Stomach (tissue), 4 donors: ENCODE measurements at regions not wholly inside any gene's neighbourhood (a gene's known extent, or its start where the extent isn't known, plus 50 kb on each side); places are given as distances from the start of the nearest gene placed in this dataset.

ENCODE experiments used
- POLR2AphosphoS5 ChIP-seq, 3 donors: sonication (generic); formaldehyde crosslinking; IDR thresholded peaks; one replicate each; pipeline ENCODE4 v1.6.1; 2016; ENCODE audit warnings: antibody characterized with exemption in 3 of 3
- TF ChIP-seq, protein P1 (sequence below), 7 experiments: fragments of 450-650 bp in 4 of 7; fragments of 200-600 bp in 3 of 7; sonication (generic) in 3 of 7; IDR thresholded peaks; one replicate each; pipeline ENCODE4 v1.5.1; 2016 to 2019; ENCODE audit warnings: antibody characterized with exemption in 7 of 7, control low read depth in 2 of 7, mild to moderate bottlenecking in 1 of 7

- TF ChIP-seq, protein P1, sequence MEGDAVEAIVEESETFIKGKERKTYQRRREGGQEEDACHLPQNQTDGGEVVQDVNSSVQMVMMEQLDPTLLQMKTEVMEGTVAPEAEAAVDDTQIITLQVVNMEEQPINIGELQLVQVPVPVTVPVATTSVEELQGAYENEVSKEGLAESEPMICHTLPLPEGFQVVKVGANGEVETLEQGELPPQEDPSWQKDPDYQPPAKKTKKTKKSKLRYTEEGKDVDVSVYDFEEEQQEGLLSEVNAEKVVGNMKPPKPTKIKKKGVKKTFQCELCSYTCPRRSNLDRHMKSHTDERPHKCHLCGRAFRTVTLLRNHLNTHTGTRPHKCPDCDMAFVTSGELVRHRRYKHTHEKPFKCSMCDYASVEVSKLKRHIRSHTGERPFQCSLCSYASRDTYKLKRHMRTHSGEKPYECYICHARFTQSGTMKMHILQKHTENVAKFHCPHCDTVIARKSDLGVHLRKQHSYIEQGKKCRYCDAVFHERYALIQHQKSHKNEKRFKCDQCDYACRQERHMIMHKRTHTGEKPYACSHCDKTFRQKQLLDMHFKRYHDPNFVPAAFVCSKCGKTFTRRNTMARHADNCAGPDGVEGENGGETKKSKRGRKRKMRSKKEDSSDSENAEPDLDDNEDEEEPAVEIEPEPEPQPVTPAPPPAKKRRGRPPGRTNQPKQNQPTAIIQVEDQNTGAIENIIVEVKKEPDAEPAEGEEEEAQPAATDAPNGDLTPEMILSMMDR (IDR thresholded peaks at IDR 0.05): no peak
- TF ChIP-seq POLR2AphosphoS5 (IDR thresholded peaks at IDR 0.05): no peak
Observed at GRCh38 chr3:106303766-106304165, 435.0 kb upstream of the CBLB start.
